ENCODE measurements at regions not wholly inside any gene's neighbourhood (a gene's known extent, or its start where the extent isn't known, plus 50 kb on each side); places are given as distances from the start of the nearest gene placed in this dataset.
A peak's percentile ranks its signal among the peaks of the same experiment; 100 is the strongest.

DNA sequence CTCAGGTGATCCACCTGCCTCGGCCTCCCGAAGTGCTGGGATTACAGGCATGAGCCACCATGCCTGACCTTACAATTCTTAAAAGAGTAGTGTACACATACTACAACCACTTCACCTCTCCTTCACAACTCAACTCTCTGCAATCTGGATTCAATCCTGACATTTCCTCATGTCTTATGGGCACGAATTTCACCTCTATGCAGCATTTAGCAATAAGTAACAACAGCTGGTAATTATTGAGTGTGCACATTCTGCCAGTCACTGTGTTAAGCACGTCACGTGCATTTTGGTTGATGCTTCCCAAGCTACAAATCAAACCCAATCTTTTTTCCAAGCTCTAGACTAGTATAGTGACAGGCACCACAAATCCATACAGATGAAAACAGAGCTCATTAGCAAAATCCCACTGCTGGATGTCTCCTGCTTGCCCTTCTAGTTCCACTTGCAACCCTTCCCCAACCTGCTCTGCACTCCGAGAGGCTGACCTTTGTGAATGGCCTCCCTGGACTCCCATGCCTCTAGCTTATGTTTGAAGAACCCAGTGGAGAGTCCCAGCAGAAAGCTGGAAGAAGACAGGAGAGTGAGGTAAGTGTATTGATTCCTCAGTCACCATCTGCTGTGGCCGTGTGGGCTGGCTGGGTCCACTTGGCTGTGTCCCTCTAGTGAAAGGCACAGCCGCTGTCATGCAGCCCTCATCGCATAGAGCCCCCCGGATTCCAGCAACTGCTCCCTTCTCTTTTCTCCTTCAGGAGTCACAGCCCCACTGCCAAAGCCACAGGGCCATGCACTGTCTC is 176.5 kb downstream of the MEX3B start:
- Mint-ChIP-seq H3K27me3 (ENCODE audit: insufficient read depth, low read depth) (peaks cover 5% of the 10 kb centered on the region), H3K4me3 (peak overlapping the region; percentile 59), H3K36me3 (peaks cover 7% of the 10 kb centered on the region), H3K9me3 (peaks cover 18% of the 10 kb centered on the region), H3K4me1 (peaks cover 11% of the 10 kb centered on the region), H3K27ac (peak overlapping the region; percentile 65)
- Histone ChIP-seq H3K4me1 (peaks cover 6% of the 10 kb centered on the region), H3K9me3 (ENCODE audit: low read depth) (no peaks in the 10 kb centered on the region), H2AFZ (replicated peaks) (no peak overlapping the region), H3K4me2 (peak overlapping the region; percentile 66), H3K4me3 (peak overlapping the region; percentile 44), H4K20me1 (ENCODE audit: low read depth) (no peaks in the 10 kb centered on the region), H3K27me3 (no peaks in the 10 kb centered on the region), H3K27ac (no peak overlapping the region), H3K79me2 (ENCODE audit: low read depth) (peaks cover 17% of the 10 kb centered on the region), H3K36me3 (no peaks in the 10 kb centered on the region), H3F3A (ENCODE audit: low read depth) (no peaks in the 10 kb centered on the region), H3K9ac (no peak overlapping the region)
- no peak for DNase-seq (ENCODE audit: low spot score)
- TF ChIP-seq, protein P1, sequence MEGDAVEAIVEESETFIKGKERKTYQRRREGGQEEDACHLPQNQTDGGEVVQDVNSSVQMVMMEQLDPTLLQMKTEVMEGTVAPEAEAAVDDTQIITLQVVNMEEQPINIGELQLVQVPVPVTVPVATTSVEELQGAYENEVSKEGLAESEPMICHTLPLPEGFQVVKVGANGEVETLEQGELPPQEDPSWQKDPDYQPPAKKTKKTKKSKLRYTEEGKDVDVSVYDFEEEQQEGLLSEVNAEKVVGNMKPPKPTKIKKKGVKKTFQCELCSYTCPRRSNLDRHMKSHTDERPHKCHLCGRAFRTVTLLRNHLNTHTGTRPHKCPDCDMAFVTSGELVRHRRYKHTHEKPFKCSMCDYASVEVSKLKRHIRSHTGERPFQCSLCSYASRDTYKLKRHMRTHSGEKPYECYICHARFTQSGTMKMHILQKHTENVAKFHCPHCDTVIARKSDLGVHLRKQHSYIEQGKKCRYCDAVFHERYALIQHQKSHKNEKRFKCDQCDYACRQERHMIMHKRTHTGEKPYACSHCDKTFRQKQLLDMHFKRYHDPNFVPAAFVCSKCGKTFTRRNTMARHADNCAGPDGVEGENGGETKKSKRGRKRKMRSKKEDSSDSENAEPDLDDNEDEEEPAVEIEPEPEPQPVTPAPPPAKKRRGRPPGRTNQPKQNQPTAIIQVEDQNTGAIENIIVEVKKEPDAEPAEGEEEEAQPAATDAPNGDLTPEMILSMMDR (IDR thresholded peaks at IDR 0.05) = no peak
- TF ChIP-seq EZH2phosphoT487 (IDR thresholded peaks at IDR 0.05) (no peak), EZH2 (IDR thresholded peaks at IDR 0.05) (no peak)

DNA sequence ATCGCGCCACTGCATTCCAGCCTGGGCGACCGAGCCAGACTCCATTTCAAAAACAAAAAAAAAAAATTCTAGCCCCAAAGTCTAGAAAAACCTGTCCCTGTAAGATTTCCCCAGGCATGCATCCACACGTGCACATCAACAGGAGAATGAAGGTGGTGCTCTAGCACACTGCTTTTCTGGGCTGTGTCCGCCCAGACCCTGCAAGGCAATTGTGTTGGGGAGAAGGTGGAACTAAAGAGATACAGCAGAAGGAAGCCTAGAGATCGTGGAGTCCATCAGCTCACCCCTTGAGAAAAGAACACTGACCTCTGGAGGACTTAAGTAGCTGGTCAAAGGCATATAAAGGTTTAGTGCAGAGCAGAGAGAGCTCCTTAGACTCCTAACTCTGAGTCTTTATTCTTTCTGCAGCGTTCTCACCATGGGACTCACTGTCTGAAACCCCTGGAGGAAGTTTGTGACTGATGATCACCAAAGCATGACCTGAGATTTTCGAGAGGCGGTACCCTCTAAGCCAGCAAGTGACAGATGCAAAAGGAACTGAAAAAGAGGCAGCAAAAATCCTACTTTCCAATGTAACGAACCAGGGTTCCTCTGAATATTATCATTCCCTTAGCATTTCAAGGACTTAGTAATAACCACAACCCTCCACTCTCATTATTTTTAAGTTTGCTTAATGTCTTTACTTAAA is 179.8 kb downstream of the MEX3B start:
- Mint-ChIP-seq H3K4me3 (peak overlapping the region; percentile 7), H3K9me3 (peaks cover 23% of the 10 kb centered on the region), H3K4me1 (peaks cover 19% of the 10 kb centered on the region), H3K27me3 (ENCODE audit: insufficient read depth, low read depth) (peaks cover 7% of the 10 kb centered on the region), H3K27ac (peak overlapping the region; percentile 18), H3K36me3 (peaks cover 12% of the 10 kb centered on the region)
- no peaks in the 10 kb centered on the region for H4K20me1 ChIP-seq (ENCODE audit: low read depth)
- H3K36me3 ChIP-seq = no peaks in the 10 kb centered on the region
- no peaks in the 10 kb centered on the region for H3K27me3 ChIP-seq
- no peak overlapping the region for H3K4me3 ChIP-seq
- no peak overlapping the region for H3K9ac ChIP-seq
- no peak overlapping the region for H3K4me2 ChIP-seq
- no peak for DNase-seq (ENCODE audit: low spot score)
- H3K79me2 ChIP-seq (ENCODE audit: low read depth) = peaks cover 17% of the 10 kb centered on the region
- no peak overlapping the region for H2AFZ ChIP-seq (replicated peaks)
- TF ChIP-seq, protein P1 (IDR thresholded peaks at IDR 0.05) = no peak
- no peak for TF ChIP-seq EZH2 (IDR thresholded peaks at IDR 0.05)
- no peak for TF ChIP-seq EZH2phosphoT487 (IDR thresholded peaks at IDR 0.05)
- H3K9me3 ChIP-seq (ENCODE audit: low read depth) = no peaks in the 10 kb centered on the region
- H3F3A ChIP-seq (ENCODE audit: low read depth) = no peaks in the 10 kb centered on the region
- H3K27ac ChIP-seq = no peak overlapping the region
- peaks cover 6% of the 10 kb centered on the region for H3K4me1 ChIP-seq

DNA sequence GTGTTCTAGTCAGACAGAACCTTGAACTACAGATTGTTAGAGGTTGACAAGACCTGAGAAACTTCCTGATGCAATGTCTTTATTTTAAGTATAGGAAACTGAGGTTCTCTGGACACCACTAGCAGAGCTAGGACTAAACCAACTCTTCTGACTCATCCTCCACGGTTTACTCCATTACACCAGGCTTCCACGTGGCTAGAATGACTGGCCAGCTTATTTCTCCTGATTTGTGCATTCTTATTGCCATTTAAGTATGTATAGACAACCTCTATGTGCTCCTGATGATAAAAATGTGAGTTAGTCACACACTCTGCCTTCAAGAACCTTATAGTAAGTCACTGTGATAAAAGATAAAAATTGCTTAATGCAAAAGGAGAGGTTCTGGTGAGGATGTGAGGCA is 182.7 kb downstream of the MEX3B start:
- Histone ChIP-seq H3K9ac (no peak overlapping the region), H3K9me3 (ENCODE audit: low read depth) (no peaks in the 10 kb centered on the region), H3K27me3 (no peaks in the 10 kb centered on the region), H3K27ac (no peak overlapping the region), H3K4me3 (no peak overlapping the region), H3F3A (ENCODE audit: low read depth) (no peaks in the 10 kb centered on the region), H3K36me3 (no peaks in the 10 kb centered on the region), H3K4me2 (no peak overlapping the region), H2AFZ (replicated peaks) (no peak overlapping the region), H3K79me2 (ENCODE audit: low read depth) (peaks cover 2% of the 10 kb centered on the region), H4K20me1 (ENCODE audit: low read depth) (no peaks in the 10 kb centered on the region), H3K4me1 (no peaks in the 10 kb centered on the region)
- Mint-ChIP-seq H3K27me3 (ENCODE audit: insufficient read depth, low read depth) (peaks cover 7% of the 10 kb centered on the region), H3K27ac (no peak overlapping the region), H3K9me3 (peaks cover 14% of the 10 kb centered on the region), H3K4me3 (no peak overlapping the region), H3K36me3 (peaks cover 12% of the 10 kb centered on the region), H3K4me1 (peaks cover 22% of the 10 kb centered on the region)
- DNase-seq (ENCODE audit: low spot score) = no peak
- no peak for TF ChIP-seq EZH2 (IDR thresholded peaks at IDR 0.05)
- TF ChIP-seq EZH2phosphoT487 (IDR thresholded peaks at IDR 0.05) = no peak
- TF ChIP-seq, protein P1 (IDR thresholded peaks at IDR 0.05) = no peak

All from neural progenitor cell (in vitro differentiated cells).